Panc1 (cell line): ENCODE measurements at regions not wholly inside any gene's neighbourhood (a gene's known extent, or its start where the extent isn't known, plus 50 kb on each side); places are given as distances from the start of the nearest gene placed in this dataset.

Source experiments
- POLR2AphosphoS5 ChIP-seq: IDR thresholded peaks from 2 replicates; pipeline ENCODE4 v1.6.1; 2012; ENCODE audit warnings: mild to moderate bottlenecking, low read depth, low read length, moderate library complexity
- TF ChIP-seq, protein P1 (sequence below): fragments of 450-650 bp; IDR thresholded peaks from 2 replicates; pipeline ENCODE4 v1.5.1; 2017; ENCODE audit warnings: mild to moderate bottlenecking
- TF ChIP-seq, protein P2 (sequence below), 2 experiments: IDR thresholded peaks; 2 replicates each; pipeline ENCODE4 v1.6.1; 2011 to 2012; ENCODE audit warnings: low read depth in 2 of 2, control low read depth in 1 of 2, low read length in 1 of 2, mild to moderate bottlenecking in 1 of 2, moderate library complexity in 1 of 2; ENCODE audit not compliant: insufficient read depth in 1 of 2

DNA sequence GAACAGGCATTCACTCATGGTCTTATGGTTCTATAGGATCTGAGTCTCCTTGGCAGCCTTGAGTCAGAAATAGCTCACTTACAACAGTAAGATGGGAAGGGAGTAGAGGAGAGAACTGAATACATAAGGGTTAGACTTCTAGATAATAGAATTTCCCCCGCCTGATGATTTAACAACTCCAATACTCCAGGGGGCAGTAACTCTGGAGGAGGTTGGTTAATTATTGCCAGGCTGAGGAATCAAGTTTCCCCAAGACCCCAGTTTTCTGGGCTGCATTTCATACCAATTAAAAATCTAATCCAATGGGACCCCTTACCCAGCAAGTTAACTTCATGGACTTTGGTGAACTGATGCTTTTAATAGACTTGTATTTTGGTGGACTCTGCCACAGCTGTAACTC lies 94.2 kb upstream of the MOCS1 start:
- no peak for TF ChIP-seq POLR2AphosphoS5
- TF ChIP-seq, protein P1, sequence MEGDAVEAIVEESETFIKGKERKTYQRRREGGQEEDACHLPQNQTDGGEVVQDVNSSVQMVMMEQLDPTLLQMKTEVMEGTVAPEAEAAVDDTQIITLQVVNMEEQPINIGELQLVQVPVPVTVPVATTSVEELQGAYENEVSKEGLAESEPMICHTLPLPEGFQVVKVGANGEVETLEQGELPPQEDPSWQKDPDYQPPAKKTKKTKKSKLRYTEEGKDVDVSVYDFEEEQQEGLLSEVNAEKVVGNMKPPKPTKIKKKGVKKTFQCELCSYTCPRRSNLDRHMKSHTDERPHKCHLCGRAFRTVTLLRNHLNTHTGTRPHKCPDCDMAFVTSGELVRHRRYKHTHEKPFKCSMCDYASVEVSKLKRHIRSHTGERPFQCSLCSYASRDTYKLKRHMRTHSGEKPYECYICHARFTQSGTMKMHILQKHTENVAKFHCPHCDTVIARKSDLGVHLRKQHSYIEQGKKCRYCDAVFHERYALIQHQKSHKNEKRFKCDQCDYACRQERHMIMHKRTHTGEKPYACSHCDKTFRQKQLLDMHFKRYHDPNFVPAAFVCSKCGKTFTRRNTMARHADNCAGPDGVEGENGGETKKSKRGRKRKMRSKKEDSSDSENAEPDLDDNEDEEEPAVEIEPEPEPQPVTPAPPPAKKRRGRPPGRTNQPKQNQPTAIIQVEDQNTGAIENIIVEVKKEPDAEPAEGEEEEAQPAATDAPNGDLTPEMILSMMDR, result no peak
- TF ChIP-seq, protein P2, sequence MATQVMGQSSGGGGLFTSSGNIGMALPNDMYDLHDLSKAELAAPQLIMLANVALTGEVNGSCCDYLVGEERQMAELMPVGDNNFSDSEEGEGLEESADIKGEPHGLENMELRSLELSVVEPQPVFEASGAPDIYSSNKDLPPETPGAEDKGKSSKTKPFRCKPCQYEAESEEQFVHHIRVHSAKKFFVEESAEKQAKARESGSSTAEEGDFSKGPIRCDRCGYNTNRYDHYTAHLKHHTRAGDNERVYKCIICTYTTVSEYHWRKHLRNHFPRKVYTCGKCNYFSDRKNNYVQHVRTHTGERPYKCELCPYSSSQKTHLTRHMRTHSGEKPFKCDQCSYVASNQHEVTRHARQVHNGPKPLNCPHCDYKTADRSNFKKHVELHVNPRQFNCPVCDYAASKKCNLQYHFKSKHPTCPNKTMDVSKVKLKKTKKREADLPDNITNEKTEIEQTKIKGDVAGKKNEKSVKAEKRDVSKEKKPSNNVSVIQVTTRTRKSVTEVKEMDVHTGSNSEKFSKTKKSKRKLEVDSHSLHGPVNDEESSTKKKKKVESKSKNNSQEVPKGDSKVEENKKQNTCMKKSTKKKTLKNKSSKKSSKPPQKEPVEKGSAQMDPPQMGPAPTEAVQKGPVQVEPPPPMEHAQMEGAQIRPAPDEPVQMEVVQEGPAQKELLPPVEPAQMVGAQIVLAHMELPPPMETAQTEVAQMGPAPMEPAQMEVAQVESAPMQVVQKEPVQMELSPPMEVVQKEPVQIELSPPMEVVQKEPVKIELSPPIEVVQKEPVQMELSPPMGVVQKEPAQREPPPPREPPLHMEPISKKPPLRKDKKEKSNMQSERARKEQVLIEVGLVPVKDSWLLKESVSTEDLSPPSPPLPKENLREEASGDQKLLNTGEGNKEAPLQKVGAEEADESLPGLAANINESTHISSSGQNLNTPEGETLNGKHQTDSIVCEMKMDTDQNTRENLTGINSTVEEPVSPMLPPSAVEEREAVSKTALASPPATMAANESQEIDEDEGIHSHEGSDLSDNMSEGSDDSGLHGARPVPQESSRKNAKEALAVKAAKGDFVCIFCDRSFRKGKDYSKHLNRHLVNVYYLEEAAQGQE (IDR thresholded peaks at IDR 0.05; ENCODE audit: insufficient read depth in 1 of 2, low read depth in 2 of 2, low read length in 1 of 2), result no peak
